HL-60 (cell line): ENCODE measurements at regions not wholly inside any gene's neighbourhood (a gene's known extent, or its start where the extent isn't known, plus 50 kb on each side); places are given as distances from the start of the nearest gene placed in this dataset.

Experiments used
- CTCF ChIP-seq: IDR thresholded peaks from one replicate; pipeline ENCODE4 v1.5.1; 2011; ENCODE audit warnings: low read length, control low read depth, inconsistent platforms; ENCODE audit not compliant: insufficient read depth
- GABPA ChIP-seq: IDR thresholded peaks from 2 replicates; pipeline ENCODE4 v1.6.1; 2012; ENCODE audit warnings: low read depth
- POLR2AphosphoS5 ChIP-seq: IDR thresholded peaks from 2 replicates; pipeline ENCODE4 v1.6.1; 2012; ENCODE audit warnings: low read depth
- REST ChIP-seq: IDR thresholded peaks from 2 replicates; pipeline ENCODE4 v1.6.1; 2012; ENCODE audit warnings: low read depth; ENCODE audit not compliant: insufficient replicate concordance

GRCh38 chr6:126170433-126170832 lies 169.5 kb upstream of the CENPW start:
- TF ChIP-seq CTCF (no peak), REST (no peak), POLR2AphosphoS5 (no peak), GABPA (no peak)
